Activated CD4-positive, alpha-beta T cell treated with anti-CD3 and anti-CD28 coated beads, Interleukin-2, amount 10 ng/mL, durations not matched to agents 7 days and 5 days (primary cell): ENCODE measurements at regions not wholly inside any gene's neighbourhood (a gene's known extent, or its start where the extent isn't known, plus 50 kb on each side); places are given as distances from the start of the nearest gene placed in this dataset.

Experiments used
- CTCF ChIA-PET: fragments of 350-600 bp; sonication (Branson Sonifier 250); formaldehyde crosslinking; loops from one replicate; lab custom pipeline; 2021; ENCODE audit warnings: antibody characterized with exemption; lab: Charles Lee
- POLR2A ChIA-PET: fragments of 350-600 bp; sonication (Branson Sonifier 250); formaldehyde crosslinking; loops from one replicate; lab custom pipeline; 2021; ENCODE audit warnings: antibody characterized with exemption; lab: Charles Lee
- DNase-seq: peaks from one replicate; pipeline ENCODE4 v3.0.0-alpha.2; 2020
- H3K27ac Mint-ChIP-seq: one replicate; pipeline ENCODE4 v1.8.0; 2021; ENCODE audit warnings: mild to moderate bottlenecking, moderate library complexity, mixed read lengths
- H3K27me3 Mint-ChIP-seq: one replicate; pipeline ENCODE4 v1.8.0; 2021; ENCODE audit warnings: mixed read lengths
- H3K36me3 Mint-ChIP-seq: one replicate; pipeline ENCODE4 v1.8.0; 2021; ENCODE audit warnings: low read depth, mixed read lengths
- H3K4me1 Mint-ChIP-seq: one replicate; pipeline ENCODE4 v1.8.0; 2021; ENCODE audit warnings: mixed read lengths
- H3K4me3 Mint-ChIP-seq: one replicate; pipeline ENCODE4 v1.8.0; 2021; ENCODE audit warnings: mild to moderate bottlenecking, moderate library complexity, mixed read lengths
- H3K9me3 Mint-ChIP-seq: one replicate; pipeline ENCODE4 v1.8.0; 2021; ENCODE audit warnings: mixed read lengths

DNA sequence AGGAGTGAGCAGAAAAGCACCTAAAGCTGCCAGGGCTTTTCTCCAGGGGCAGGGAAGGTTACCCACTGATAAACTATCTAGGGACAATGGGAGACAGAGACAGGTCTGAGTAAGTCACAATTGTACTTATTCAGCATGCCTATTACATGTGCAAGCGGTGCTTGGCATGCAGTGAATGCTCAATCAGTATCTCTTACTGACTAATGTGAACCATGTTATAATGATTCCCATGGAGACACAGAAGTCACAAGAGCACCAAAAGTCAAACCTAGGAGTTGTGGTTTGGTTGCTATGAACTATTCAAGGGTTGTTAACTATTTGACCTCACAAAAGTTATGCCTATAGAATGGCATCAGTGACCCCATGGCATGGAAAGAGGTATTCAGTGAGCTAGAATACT is 50.0 kb upstream of the RASGRP1 start:
- no peak overlapping the region for H3K27ac Mint-ChIP-seq
- H3K36me3 Mint-ChIP-seq, result peaks cover 12% of the 10 kb centered on the region
- ChIA-PET CTCF (interaction anchor here (1.2 to 2.5 kb wide), 6 partner anchors 15 to 77 kb away, joined by 4 to 6 read pairs (median 4); partner anchors contain the start of gene RASGRP1), POLR2A (no interaction called here)
- peaks cover 51% of the 10 kb centered on the region for H3K4me1 Mint-ChIP-seq
- H3K9me3 Mint-ChIP-seq, result peaks cover 8% of the 10 kb centered on the region
- no peak for DNase-seq
- no peaks in the 10 kb centered on the region for H3K27me3 Mint-ChIP-seq
- H3K4me3 Mint-ChIP-seq, result no peak overlapping the region

- DNase-seq, result no peak
- H3K27me3 Mint-ChIP-seq, result no peaks in the 10 kb centered on the region
- no peak overlapping the region for H3K4me3 Mint-ChIP-seq
- ChIA-PET POLR2A (no interaction called here), CTCF (interaction anchor here (0.6 to 2.1 kb wide), 10 partner anchors 10 to 73 kb away, joined by 3 to 10 read pairs (median 4); partner anchors contain the start of gene RASGRP1)
- peaks cover 5% of the 10 kb centered on the region for H3K36me3 Mint-ChIP-seq
- H3K4me1 Mint-ChIP-seq, result peaks cover 30% of the 10 kb centered on the region
- H3K9me3 Mint-ChIP-seq, result peaks cover 4% of the 10 kb centered on the region
- no peak overlapping the region for H3K27ac Mint-ChIP-seq
Measured at GRCh38 chr15:38617831-38618230, 53.2 kb upstream of the RASGRP1 start.

GRCh38 chr15:38618242-38618955 is 53.8 kb upstream of the RASGRP1 start:
- H3K4me1 Mint-ChIP-seq, result peaks cover 28% of the 10 kb centered on the region
- ChIA-PET POLR2A (no interaction called here), CTCF (interaction anchor here (0.6 to 2.1 kb wide), 9 partner anchors 11 to 72 kb away, joined by 3 to 10 read pairs (median 4); partner anchors contain the start of gene RASGRP1)
- no peak for DNase-seq
- no peak overlapping the region for H3K27ac Mint-ChIP-seq
- no peaks in the 10 kb centered on the region for H3K27me3 Mint-ChIP-seq
- peaks cover 4% of the 10 kb centered on the region for H3K36me3 Mint-ChIP-seq
- peaks cover 2% of the 10 kb centered on the region for H3K9me3 Mint-ChIP-seq
- no peak overlapping the region for H3K4me3 Mint-ChIP-seq

- DNase-seq, result no peak
- no peaks in the 10 kb centered on the region for H3K27me3 Mint-ChIP-seq
- H3K4me3 Mint-ChIP-seq, result no peak overlapping the region
- peaks cover 26% of the 10 kb centered on the region for H3K4me1 Mint-ChIP-seq
- no peaks in the 10 kb centered on the region for H3K9me3 Mint-ChIP-seq
- H3K36me3 Mint-ChIP-seq, result peaks cover 3% of the 10 kb centered on the region
- ChIA-PET POLR2A (no interaction called here), CTCF (interaction anchor here (1.2 to 1.8 kb wide), 4 partner anchors 9 to 79 kb away, joined by 3 to 8 read pairs (median 4); no protein-coding TSS in a partner anchor)
- peak overlapping the region; percentile 50 for H3K27ac Mint-ChIP-seq
Measured at GRCh38 chr15:38620098-38620497, 55.5 kb upstream of the RASGRP1 start.

- CTCF ChIA-PET, result interaction anchor here (1.1 to 2.7 kb wide), 7 partner anchors 10 to 79 kb away, joined by 3 to 8 read pairs (median 4); no protein-coding TSS in a partner anchor
- H3K4me1 Mint-ChIP-seq, result peaks cover 27% of the 10 kb centered on the region
- no peaks in the 10 kb centered on the region for H3K27me3 Mint-ChIP-seq
- POLR2A ChIA-PET, result no interaction called here
- DNase-seq, result no peak
- H3K36me3 Mint-ChIP-seq, result peaks cover 3% of the 10 kb centered on the region
- H3K4me3 Mint-ChIP-seq, result no peak overlapping the region
- H3K27ac Mint-ChIP-seq, result peak overlapping the region; percentile 62
- H3K9me3 Mint-ChIP-seq, result no peaks in the 10 kb centered on the region
Measured at GRCh38 chr15:38620851-38621594, 56.4 kb upstream of the RASGRP1 start.

DNA sequence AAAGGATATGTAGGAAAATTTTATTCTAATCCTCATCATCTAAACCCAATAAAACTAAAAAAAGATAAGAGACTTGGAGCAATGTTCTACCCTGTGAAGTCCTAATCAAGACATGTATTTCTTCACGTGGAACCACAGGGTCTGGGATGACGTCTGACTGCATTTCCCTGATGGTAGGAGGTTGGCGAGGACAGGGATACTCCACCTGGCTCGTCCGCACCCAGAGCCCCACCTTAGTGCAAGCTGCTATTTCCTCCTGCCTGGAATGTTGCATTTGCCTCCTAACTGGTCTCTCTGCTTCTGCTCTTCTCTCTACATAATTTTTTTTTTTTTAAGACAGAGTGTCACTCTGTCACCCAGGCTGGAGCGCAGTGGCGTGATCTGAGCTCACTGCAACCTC is 57.7 kb upstream of the RASGRP1 start:
- peaks cover 3% of the 10 kb centered on the region for H3K36me3 Mint-ChIP-seq
- peaks cover 36% of the 10 kb centered on the region for H3K4me1 Mint-ChIP-seq
- ChIA-PET CTCF (interaction anchor here (0.6 to 2.7 kb wide), 6 partner anchors 9 to 1491 kb away, joined by 3 to 7 read pairs (median 4); no protein-coding TSS in a partner anchor), POLR2A (no interaction called here)
- no peak overlapping the region for H3K4me3 Mint-ChIP-seq
- no peaks in the 10 kb centered on the region for H3K27me3 Mint-ChIP-seq
- H3K27ac Mint-ChIP-seq, result no peak overlapping the region
- H3K9me3 Mint-ChIP-seq, result no peaks in the 10 kb centered on the region
- DNase-seq, result no peak

DNA sequence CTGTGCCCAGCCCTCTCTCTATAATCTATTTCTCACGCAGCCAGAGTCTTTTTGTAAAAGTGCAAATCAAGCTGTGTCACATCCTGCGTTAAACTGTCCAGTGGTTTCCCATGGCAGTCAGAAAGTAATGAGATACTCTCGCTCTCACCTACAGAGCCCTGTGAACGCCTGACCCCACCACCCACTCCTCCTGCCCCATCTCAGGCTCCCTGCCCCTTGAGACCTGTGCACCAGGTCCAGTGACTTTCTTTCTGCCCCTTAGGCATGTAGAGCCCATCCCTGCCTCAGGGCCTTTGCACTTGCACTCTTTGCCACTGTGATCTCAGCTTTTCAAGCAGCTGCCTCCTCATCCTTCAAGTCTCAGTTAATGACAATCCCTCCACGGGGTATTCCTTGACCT is 58.3 kb upstream of the RASGRP1 start:
- Mint-ChIP-seq H3K4me1 (peaks cover 35% of the 10 kb centered on the region), H3K4me3 (no peak overlapping the region)

GRCh38 chr15:38623744-38624143 is 59.1 kb upstream of the RASGRP1 start:
- POLR2A ChIA-PET, result no interaction called here
- Mint-ChIP-seq H3K4me3 (no peak overlapping the region), H3K36me3 (peaks cover 3% of the 10 kb centered on the region), H3K27me3 (no peaks in the 10 kb centered on the region), H3K27ac (no peak overlapping the region), H3K9me3 (no peaks in the 10 kb centered on the region), H3K4me1 (peaks cover 39% of the 10 kb centered on the region)
- CTCF ChIA-PET, result interaction anchor here (0.9 to 4.2 kb wide), 4 partner anchors 7 to 58 kb away, joined by 3 to 24 read pairs (median 6); no protein-coding TSS in a partner anchor
- DNase-seq, result no peak

More for the DNA sequence above, 58.3 kb upstream of the RASGRP1 start:
- DNase-seq, result no peak
- no peaks in the 10 kb centered on the region for H3K9me3 Mint-ChIP-seq
- peaks cover 3% of the 10 kb centered on the region for H3K36me3 Mint-ChIP-seq
- H3K27me3 Mint-ChIP-seq, result no peaks in the 10 kb centered on the region
- ChIA-PET POLR2A (no interaction called here), CTCF (interaction anchor here (1.2 to 2.7 kb wide), 4 partner anchors 8 to 59 kb away, joined by 3 to 7 read pairs (median 4); no protein-coding TSS in a partner anchor)
- no peak overlapping the region for H3K27ac Mint-ChIP-seq

DNA sequence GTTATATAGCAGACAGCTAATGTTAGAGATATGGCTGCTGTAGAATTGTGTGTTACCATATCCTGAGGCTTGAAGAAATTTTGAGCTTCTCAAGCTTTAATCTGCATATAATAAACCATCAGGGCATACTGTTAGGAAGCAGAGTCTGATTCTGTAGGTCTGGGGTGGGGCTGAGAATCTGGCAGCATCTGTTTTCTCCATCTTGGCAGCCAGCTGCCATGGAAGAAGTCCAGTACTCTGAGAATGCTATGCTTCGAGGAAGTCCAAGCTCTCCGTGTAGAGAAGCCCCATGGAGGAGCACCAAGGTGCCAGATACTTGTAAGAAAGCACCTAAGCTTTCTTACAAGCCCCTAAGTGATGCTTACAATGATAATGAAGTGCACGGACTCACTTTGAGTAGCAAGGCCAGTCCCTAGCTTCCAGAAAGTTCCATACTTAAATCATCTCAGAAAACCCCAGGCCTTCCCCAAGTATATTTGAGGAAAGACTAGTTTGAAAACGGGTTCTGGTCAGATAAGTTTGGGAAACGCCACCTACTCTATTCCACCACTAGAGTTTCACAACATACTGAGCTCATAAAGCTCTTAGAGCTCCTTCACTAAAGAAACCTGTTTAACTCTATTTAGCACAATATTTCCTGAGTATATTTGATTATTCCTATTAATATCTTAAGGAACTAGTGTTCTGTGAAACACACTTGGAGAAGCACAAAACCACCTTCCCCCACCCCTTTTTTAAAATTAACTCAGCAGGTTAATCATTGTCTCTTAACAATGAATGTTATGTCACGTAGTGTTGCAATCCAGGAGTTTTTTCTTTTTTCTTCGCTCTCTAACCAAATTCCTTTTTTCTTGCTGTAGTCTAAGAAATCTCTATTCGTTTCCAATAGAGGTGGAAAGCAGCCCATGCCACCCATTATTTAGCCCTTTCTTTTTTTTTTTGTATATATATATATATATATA is 59.9 kb upstream of the RASGRP1 start:
- DNase-seq, result no peak
- H3K27ac Mint-ChIP-seq, result no peak overlapping the region
- no peaks in the 10 kb centered on the region for H3K27me3 Mint-ChIP-seq
- POLR2A ChIA-PET, result no interaction called here
- peaks cover 3% of the 10 kb centered on the region for H3K36me3 Mint-ChIP-seq
- CTCF ChIA-PET, result interaction anchor here (0.6 to 4.2 kb wide), 10 partner anchors 12 to 61 kb away, joined by 3 to 24 read pairs (median 3); partner anchors contain the start of gene RASGRP1
- peaks cover 41% of the 10 kb centered on the region for H3K4me1 Mint-ChIP-seq
- no peak overlapping the region for H3K4me3 Mint-ChIP-seq
- H3K9me3 Mint-ChIP-seq, result no peaks in the 10 kb centered on the region

DNA sequence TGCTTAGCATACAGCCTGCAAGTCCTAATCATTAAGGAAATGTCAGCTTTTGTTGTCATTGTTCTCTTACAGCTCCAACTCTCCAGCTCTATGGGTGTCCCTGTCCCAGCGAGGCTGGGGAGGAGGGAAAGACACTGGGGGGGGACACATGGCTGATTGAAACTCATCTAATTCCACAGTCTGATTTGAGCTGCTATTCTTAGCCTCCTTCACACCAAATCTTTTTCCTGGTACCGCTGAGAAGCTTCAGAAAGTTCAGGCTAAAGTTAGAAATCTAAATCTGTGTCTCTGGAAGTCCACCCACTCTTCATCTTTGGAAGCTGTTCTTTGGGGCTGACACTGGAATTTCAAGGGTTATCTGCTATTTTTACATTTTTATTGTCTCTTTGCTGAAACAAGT is 61.3 kb upstream of the RASGRP1 start:
- DNase-seq, result no peak
- CTCF ChIA-PET, result interaction anchor here (0.9 to 4.2 kb wide), 12 partner anchors 12 to 80 kb away, joined by 3 to 24 read pairs (median 4); no protein-coding TSS in a partner anchor
- POLR2A ChIA-PET, result interaction anchor here (2.0 kb wide), 1 partner anchor 62 kb away, joined by 6 read pairs; the partner anchor contains the start of gene RASGRP1
- peaks cover 42% of the 10 kb centered on the region for H3K4me1 Mint-ChIP-seq
- no peak overlapping the region for H3K4me3 Mint-ChIP-seq
- no peaks in the 10 kb centered on the region for H3K9me3 Mint-ChIP-seq
- H3K27ac Mint-ChIP-seq, result no peak overlapping the region
- no peaks in the 10 kb centered on the region for H3K27me3 Mint-ChIP-seq
- H3K36me3 Mint-ChIP-seq, result peaks cover 4% of the 10 kb centered on the region

- POLR2A ChIA-PET, result interaction anchor here (2.0 kb wide), 1 partner anchor 63 kb away, joined by 6 read pairs; the partner anchor contains the start of gene RASGRP1
- Mint-ChIP-seq H3K4me1 (peaks cover 47% of the 10 kb centered on the region), H3K27ac (peak overlapping the region; percentile 43)
Measured at GRCh38 chr15:38626443-38627050, 61.9 kb upstream of the RASGRP1 start.

More at GRCh38 chr15:38626443-38627050, 61.9 kb upstream of the RASGRP1 start:
- H3K36me3 Mint-ChIP-seq, result peaks cover 7% of the 10 kb centered on the region
- no peaks in the 10 kb centered on the region for H3K27me3 Mint-ChIP-seq
- no peak for DNase-seq
- H3K4me3 Mint-ChIP-seq, result no peak overlapping the region
- H3K9me3 Mint-ChIP-seq, result no peaks in the 10 kb centered on the region
- CTCF ChIA-PET, result interaction anchor here (0.9 to 4.2 kb wide), 16 partner anchors 9 to 81 kb away, joined by 3 to 24 read pairs (median 4); no protein-coding TSS in a partner anchor
